ENCODE measurements at regions not wholly inside any gene's neighbourhood (a gene's known extent, or its start where the extent isn't known, plus 50 kb on each side); places are given as distances from the start of the nearest gene placed in this dataset.

GRCh38 chr11:13896175-13896980 is 66.1 kb upstream of the SPON1 start (continued):
- TF ChIP-seq ZNF232 (CRISPR knock-in tag; IDR thresholded peaks at IDR 0.05): no peak

GRCh38 chr11:13896981-13897353 is 65.6 kb upstream of the SPON1 start:
- ChIA-PET CTCF (no interaction called here), POLR2A (no interaction called here)
- Mint-ChIP-seq H3K4me1 (peaks cover 10% of the 10 kb centered on the region), H3K27me3 (ENCODE audit: low read depth) (no peaks in the 10 kb centered on the region), H3K36me3 (no peaks in the 10 kb centered on the region), H3K4me3 (no peak overlapping the region), H3K9me3 (no peaks in the 10 kb centered on the region), H3K27ac (no peak overlapping the region)
- ATAC-seq: no peak
- DNase-seq (ENCODE audit: low spot score): no peak
- no peak for TF ChIP-seq USF1 (CRISPR knock-in tag; IDR thresholded peaks at IDR 0.05)
- TF ChIP-seq USF2 (CRISPR knock-in tag; IDR thresholded peaks at IDR 0.05): no peak

- ChIA-PET POLR2A (no interaction called here), CTCF (no interaction called here)
- no peak overlapping the region for H3K4me3 Mint-ChIP-seq
- peaks cover 10% of the 10 kb centered on the region for H3K4me1 Mint-ChIP-seq
- no peaks in the 10 kb centered on the region for H3K36me3 Mint-ChIP-seq
- ATAC-seq: peak; percentile 41; the same call in 1 of the 2 replicates
- DNase-seq (ENCODE audit: low spot score): no peak
- TF ChIP-seq TEAD1 (CRISPR knock-in tag; IDR thresholded peaks at IDR 0.05) (no peak), ELF4 (CRISPR knock-in tag; IDR thresholded peaks at IDR 0.05; ENCODE audit: low read depth) (no peak), PRRX2 (CRISPR knock-in tag; IDR thresholded peaks at IDR 0.05) (no peak), ZMAT4 (CRISPR knock-in tag; IDR thresholded peaks at IDR 0.05) (no peak), ZNF138 (CRISPR knock-in tag; conservative IDR thresholded peaks at IDR 0.05) (no peak), NR1H2 (CRISPR knock-in tag; IDR thresholded peaks at IDR 0.05) (no peak), ETV6 (CRISPR knock-in tag; IDR thresholded peaks at IDR 0.05) (no peak), NFATC4 (CRISPR knock-in tag; IDR thresholded peaks at IDR 0.05) (no peak), FOXK1 (CRISPR knock-in tag; IDR thresholded peaks at IDR 0.05) (no peak), IRF2 (CRISPR knock-in tag; IDR thresholded peaks at IDR 0.05; ENCODE audit: borderline replicate concordance, low read depth) (no peak), CREM (CRISPR knock-in tag; IDR thresholded peaks at IDR 0.05) (no peak), MYBL2 (CRISPR knock-in tag; IDR thresholded peaks at IDR 0.05) (no peak), GABPB1 (CRISPR knock-in tag; IDR thresholded peaks at IDR 0.05) (no peak), ATF2 (CRISPR knock-in tag; IDR thresholded peaks at IDR 0.05; ENCODE audit: borderline replicate concordance, low read depth) (no peak), MAX (CRISPR knock-in tag; IDR thresholded peaks at IDR 0.05) (no peak), ZBTB43 (CRISPR knock-in tag; IDR thresholded peaks at IDR 0.05) (no peak), ATF6 (CRISPR knock-in tag; IDR thresholded peaks at IDR 0.05) (no peak), CDX4 (CRISPR knock-in tag; IDR thresholded peaks at IDR 0.05; ENCODE audit: borderline replicate concordance) (no peak)
- H3K9me3 Mint-ChIP-seq: no peaks in the 10 kb centered on the region
- H3K27me3 Mint-ChIP-seq (ENCODE audit: low read depth): no peaks in the 10 kb centered on the region
- H3K27ac Mint-ChIP-seq: no peak overlapping the region
Measured at GRCh38 chr11:13897646-13898276, 64.8 kb upstream of the SPON1 start.
